ENCODE measurements at regions not wholly inside any gene's neighbourhood (a gene's known extent, or its start where the extent isn't known, plus 50 kb on each side); places are given as distances from the start of the nearest gene placed in this dataset.

DNA sequence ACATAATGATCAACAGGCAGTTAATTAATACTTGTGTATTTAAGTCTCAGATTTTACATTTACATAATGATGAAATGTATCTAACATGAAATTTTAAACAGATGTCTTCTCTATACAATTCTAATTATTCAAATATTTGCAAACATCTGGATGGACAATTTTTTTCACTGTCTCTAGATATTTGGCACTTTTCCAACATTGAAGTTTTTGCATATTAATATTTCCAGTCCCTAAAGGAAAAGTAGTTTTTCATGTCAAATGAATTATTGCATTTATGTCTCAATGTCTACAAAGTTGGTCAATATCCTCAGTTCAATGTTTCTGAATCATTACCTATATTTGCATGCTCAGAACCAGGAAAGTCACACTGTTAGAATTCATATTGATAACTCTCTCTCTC lies 560.9 kb upstream of the PKDCC start:
- DNase-seq (ENCODE audit: low spot score): no peak

DNA sequence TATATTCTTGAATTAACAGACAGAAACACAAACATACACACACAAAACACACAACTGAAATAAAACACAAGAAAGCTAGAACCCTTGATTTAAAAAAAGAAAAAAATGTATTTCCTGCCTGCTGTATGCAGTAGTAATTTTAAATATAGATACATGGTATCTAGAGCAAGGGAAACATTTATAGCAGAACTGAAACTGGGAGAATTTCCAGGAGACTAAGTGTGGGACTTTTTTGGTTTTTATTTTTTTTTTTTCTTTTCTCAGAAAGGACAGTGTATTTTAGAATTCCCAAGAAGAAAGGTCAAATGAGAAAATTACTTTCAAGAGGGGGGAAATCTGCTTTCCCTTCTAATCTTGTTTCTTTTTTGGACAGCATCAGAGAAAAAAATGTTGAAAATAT lies 558.9 kb upstream of the PKDCC start:
- no peak for DNase-seq (ENCODE audit: low spot score)

DNA sequence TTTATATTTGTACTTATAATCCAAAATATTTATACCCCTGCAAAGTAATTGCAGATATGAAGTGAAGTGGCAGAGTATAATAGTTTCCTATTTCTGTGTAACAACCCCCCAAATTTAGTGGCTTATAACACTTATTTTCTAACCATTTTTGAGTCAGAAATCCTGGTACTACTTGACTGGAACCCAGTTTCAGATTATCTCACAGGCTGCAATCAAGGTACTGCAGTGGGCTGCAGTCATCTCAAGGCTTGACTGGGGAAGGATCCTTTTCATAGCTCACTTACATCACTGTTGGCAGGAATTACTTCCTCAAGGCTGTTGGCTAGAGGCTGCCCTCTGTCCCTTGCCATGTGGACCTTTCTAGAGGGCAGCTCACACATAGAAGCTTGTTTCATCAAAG lies 558.2 kb upstream of the PKDCC start:
- DNase-seq (ENCODE audit: low spot score): no peak

DNA sequence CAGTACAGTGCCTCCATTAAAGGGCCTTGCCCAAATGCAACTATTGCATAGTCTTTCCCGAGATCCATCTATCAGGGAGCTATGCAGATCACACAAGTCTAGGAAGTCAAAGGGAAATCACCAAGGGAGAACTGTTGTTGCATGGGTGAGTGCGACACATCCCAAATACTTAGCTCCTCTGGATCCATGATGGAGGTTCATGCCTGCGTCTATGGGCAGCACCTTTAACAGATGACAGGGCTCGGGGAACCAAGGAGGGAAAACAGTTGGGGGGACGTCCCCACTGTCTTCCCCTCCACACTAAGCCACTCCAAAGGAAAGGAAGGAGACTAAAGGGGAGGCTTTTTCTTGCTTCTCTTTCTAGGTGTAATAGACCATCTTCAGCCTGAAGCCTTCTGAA lies 552.8 kb upstream of the PKDCC start:
- no peak for DNase-seq (ENCODE audit: low spot score)

DNA sequence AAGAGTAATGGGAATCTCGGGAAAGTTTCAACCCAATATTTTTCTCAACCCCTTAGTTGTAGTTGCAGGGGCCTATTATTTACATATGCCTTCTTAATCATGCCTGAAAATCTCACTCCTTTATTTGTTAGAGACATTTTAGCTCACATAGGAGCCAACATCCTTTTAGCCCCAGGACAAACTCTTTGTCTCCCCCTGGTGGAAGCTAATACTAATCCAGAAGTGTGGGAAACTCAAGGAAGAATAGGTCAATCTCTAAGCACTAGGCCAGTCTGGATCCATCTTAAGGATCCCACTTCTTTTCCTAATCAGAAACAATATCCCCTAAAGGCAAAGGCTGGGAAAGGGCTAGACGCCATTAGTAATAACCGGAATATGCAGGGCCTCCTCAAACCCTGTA lies 550.9 kb upstream of the PKDCC start:
- no peak for DNase-seq (ENCODE audit: low spot score)

DNA sequence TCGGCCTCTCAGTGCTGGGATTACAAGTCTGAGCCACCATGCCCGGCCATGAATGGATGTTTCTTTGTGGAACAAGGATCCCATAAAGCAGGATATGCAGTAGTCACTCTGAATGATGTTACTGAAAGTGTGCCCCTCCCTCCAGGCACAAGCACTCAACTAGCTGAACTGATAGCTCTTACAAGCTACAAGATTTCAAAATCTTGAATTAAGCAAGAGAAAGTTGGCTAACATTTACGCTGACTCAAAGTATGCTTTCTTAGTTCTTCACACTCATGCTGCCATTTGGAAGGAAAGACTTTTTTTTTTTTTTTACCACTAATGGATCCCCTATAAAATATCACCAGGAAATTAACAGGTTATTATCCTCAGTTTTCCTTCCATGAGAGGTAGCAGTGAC lies 549.0 kb upstream of the PKDCC start:
- DNase-seq (ENCODE audit: low spot score): no peak

DNA sequence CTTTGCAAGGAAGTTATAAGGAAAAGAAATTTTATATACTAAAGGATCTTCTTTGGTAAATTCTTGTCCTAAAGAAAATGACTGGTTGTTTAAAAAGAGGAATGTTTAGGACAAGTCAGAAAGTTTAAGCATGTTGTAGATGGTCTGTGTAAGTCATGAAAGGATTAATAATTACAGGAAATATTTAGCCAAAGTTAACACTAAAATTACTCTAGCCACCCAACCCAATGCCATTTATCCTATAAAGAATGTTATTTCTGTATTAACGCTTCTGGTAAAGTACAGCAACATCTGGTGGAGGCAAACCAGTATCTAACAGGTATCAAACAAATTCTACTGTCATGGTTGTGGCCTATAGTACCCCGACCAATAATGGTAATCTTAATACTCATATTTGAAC lies 546.9 kb upstream of the PKDCC start:
- DNase-seq (ENCODE audit: low spot score): no peak

DNA sequence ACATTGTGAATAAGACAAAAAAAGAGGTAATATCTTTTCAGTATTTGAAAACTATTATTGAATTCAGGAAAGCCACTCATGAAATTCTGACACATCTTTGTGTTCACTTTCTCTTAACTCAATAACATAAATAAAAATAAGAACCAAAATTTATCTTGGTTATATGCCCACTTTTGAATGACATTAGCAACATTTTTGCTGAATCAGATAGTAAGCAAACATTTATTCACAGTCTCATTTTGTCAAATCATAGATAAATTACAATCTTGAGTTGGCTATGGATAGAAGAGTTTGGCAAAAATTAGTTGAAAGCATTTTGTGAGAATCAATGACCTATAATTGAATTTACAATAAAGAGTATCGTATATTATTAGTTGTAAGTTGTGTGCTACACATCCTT lies 545.1 kb upstream of the PKDCC start:
- no peak for DNase-seq (ENCODE audit: low spot score)

DNA sequence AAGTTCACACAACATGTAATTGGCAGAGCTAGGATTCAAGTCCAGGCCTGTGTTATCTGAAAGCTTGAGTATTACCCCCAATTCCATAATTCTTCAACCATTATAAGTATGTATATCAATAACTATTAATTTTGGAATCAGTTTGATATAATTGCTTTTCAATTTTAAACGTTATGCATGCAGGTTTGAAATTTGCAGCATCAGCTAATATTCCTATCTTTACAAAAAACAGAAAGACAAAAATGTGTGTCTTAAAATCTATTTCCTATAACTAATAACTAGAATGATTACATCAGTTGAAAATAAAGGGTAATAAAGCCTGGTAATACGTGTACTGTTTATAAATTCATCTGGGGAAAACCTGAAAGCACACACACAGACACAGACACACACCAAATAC lies 543.3 kb upstream of the PKDCC start:
- no peak for DNase-seq (ENCODE audit: low spot score)

DNA sequence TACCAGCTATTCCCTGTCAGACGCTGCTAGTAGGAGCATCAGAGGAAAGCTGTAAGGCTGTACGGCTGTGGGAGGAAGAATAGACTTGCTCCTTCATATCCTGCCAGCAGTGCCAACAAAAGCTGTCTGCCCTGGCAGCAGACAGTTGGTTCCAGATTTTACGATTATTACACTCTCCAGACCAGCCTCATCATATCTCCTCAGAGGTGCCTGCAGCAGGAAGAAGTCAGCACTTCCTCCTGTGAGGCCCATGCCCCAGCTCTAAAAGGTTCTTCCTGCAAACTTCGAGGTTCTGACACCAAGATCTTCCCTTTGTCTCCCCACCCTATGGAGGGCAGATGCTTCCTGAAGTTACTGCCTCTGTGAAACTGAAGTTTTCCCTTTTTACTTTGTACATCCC lies 537.7 kb upstream of the PKDCC start:
- DNase-seq (ENCODE audit: low spot score): no peak

DNA sequence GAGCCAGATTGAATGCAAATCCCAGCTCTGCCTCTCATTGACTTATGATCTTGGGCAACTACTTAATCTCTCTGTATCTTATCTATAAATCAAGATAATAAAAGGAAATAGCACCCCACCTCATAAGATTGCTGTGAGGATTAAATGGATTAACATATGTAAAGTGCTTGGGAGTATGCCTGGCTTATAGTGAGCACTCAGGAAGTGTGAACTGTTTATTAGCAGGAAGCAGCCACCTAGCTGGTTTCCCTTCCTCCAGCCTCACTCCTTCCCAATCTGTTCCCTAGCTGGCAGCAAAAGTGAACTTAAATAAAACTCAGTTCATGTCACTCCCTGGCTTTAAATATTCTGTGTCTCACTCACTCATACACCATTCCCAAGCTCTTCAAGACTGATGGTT lies 526.6 kb upstream of the PKDCC start:
- no peak for DNase-seq (ENCODE audit: low spot score)

DNA sequence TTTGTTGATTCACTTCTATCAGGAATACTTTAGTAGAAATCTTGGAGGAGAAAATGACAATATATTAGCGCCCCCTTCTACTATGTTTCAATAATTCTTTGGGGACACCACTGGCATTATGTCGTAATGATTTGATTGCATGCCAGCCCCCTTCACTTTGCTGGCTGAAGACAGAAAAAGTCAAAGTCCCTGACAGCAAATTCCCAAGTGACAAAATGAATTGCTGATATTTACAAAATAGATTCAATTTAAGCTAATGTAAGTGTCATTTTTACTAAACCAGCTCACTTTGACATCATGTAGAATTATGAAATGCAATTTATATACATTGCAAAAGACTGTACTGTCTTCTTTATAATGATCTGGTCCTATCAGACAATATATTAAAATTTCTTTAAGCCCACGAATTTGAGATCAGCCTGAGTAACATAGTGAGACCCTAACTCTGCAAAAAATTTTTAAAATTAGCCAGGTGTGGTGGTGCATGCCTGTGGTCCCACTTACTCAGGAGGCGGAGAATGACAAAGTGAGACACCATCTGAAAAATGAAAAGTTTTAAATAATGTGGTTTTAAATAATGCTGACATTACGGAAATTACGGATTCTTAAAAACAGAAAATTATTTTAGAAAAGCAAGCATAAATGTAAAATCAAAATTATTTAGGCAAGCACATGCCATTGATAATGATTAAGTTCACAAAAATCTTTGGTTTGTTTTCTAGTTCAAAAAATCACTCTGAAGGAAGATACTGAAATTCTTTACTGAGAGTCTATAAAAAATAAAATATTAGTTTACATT lies 520.1 kb upstream of the PKDCC start:
- DNase-seq (ENCODE audit: low spot score): no peak

DNA sequence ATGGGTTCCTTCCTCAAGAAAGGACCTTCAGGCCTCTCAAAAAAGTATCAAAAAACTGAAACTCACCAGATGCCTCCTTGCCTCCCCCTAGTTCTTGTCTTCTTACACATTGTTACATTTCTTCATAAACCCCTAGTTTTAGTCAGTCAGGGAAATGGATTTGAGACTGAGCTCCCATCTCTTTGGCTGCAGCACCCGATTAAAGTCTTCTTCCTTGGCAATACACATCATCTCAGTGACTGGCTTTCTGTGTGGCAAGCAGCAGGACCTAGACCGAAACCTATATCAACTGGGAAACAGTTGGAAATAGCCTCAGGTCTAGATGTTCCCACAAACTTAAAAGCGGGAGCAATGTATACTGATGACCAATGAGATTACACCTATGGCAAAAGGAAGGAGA lies 512.2 kb upstream of the PKDCC start:
- no peak for DNase-seq (ENCODE audit: low spot score)

DNA sequence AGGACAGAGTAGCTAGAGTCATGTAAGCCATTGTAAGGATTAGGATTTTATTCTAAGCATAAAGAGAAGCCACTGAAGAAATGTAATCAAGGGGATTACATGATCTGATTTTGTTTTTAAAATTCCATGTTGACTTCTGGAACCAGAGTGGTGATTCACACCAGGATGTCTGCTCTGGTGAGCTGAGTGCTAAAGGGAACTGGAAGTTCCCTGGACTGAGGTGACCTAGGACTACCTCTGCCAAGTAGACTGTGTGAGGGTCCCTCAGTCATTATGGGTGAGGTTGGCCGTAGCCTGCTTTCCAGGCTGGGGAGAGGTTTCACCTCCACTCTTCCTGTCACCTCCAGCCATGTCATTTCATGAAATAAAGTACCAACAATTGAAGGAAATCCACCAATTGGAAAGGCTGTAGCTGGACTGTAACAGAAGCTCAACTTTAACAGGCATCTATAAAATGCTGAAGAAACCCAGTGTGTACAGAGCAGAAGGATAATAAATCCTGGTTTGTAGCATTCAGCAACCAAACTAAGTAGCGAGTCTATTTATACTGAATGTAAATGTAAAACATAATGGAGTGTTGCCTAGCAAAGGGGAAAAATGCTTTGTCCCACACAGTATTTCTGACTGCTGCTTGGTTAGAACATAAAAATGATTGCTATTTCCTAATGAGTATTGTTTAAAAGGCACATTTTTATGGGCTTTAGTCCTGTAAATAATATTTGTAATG lies 507.4 kb upstream of the PKDCC start:
- DNase-seq (ENCODE audit: low spot score): no peak

DNA sequence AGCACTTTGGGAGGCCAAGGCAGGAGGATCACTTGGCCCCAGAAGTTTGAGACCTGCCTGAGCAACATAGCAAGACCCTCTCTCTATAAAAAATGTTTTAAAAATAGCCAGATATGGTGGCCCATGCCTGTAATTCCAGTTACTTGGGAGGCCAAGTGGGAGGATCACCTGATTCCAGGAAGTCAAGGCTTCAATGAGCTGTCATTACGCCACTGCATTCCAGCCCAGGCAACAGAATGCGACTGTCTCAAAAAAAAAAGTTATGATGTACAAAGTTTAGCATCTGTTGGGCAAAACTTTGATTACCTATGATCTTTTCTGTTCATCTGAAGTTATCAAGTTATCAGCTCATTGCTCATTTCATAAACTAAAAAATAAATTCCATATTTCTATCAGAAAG lies 504.1 kb upstream of the PKDCC start:
- no peak for DNase-seq (ENCODE audit: low spot score)

DNA sequence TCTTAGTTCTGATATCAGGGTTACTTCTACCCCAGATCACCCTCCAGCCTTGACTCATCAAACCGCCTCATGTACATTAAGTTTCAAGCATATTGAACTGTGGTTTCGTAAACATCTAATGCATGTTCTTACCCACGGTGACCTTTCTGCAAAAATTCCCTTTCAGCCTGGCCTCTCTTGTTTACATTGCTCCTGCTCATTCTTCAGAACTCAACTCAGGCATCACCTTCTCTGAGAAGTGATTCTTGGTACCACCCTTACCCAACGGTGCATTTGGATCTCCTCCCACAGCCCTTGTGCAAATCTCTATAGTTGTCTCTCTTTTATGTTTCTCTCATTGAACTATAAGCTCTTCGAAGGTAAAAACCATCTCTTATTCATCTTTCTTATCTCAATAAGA lies 503.1 kb upstream of the PKDCC start:
- no peak for DNase-seq (ENCODE audit: low spot score)

DNA sequence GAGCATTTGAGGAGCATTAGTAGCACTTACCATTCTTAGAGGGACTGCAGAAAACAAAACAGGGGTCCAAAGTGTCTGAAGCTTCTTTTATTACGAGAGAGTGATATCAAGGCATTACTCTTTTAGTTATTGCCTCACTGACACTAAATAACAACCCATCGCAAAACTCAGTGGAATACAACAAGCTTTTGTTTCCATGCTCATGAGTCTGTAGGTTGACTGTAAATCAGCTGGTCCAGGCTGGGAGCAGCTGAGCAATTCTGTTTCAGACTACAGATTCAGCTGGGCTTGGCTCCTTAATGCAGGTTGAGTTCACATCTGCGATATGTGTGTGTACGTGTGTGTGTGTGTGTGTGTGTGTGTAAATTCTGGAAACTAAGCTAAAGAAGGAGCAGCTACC lies 501.8 kb upstream of the PKDCC start:
- DNase-seq (ENCODE audit: low spot score): no peak

DNA sequence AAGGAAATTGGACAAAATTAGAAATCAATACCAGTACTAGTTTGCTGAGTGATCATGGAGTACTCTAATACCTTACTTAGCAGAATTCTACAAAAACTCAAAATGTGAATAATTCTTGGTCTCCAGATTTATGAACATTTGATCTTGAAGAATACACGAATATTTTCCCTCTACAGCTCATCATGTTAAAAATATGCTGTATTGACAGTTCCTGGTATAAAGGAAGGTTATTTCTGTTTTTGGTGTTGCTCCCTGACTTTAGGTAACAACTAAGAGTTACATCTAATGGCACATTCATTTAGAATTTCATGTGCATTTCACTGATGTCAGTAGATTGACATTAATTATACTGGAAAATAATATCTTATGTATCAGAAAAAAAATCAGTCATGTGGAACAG lies 479.2 kb upstream of the PKDCC start:
- no peak for DNase-seq (ENCODE audit: low spot score)

DNA sequence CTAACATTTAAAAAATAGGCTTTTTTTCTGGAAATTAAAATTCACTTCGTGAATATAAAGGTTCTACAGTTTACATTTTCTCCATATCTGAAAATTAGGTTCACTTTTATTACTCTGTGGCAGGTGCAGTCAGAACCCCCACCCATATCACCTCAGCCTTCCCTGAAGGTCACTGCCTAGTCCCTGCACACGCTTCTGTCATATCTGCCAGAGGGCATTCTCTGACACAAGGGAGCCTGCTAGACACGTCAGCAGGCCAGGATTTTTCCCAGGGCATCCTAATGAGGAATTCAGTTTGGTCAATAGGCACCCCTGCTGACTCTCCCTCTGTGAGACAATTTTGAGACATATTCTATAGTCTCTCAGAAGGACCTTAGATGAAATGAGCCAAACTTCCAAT lies 475.7 kb upstream of the PKDCC start:
- no peak for DNase-seq (ENCODE audit: low spot score)

DNA sequence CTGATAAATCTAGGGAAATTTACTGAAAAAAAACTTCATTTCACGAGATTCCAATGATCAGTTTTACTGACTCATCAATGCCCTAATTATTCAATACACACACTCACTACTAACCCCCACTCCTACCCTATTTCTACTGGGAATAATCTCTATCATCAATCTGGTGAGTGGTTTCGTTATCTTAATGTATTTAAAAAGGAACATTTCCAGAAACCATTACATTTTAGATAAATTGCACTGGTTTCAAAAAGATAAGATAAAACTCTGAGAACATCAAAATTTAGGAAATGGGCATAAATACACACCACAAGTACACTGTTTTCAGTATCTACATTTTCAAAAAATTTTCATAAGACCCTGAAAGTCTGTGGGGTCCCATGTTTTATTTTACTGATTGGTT lies 471.4 kb upstream of the PKDCC start:
- DNase-seq (ENCODE audit: low spot score): no peak

DNA sequence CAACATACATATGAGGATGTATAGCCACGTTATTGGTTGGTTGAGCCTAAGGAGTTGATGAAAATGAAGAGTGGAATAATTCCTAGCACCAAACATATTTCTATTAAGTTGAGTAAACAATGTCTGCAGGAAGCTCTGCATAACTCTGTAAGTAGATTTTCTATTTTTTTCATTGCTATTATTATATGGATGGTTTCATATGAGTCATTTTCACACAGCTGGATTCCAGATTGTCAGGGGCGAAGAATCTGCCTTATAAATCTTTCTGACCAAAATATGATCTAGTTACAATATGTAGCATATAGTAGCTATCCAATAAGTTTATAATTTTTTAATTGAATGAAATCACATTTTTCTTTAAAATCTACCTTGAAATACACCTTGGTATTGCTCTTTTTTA lies 468.0 kb upstream of the PKDCC start:
- peak; percentile 23 for DNase-seq (ENCODE audit: low spot score)

DNA sequence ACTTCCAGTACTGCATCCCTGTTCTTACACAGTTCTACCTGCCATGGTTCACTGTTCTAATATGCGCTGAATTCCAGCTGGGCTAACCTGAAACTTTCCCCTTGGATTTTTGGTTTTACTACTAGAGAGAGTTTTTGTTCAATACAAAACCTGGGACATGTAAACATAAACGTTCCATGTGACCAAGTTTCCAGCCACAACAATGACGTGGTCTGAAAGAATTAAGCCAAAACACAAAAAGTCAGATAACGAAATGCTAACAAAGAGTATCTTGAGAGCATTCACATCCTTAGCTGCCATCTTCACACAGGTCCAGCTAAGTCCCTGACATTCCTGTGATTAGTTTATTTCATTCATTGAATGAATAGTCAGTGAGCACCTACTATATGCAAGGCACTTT lies 467.0 kb upstream of the PKDCC start:
- no peak for DNase-seq (ENCODE audit: low spot score)

DNA sequence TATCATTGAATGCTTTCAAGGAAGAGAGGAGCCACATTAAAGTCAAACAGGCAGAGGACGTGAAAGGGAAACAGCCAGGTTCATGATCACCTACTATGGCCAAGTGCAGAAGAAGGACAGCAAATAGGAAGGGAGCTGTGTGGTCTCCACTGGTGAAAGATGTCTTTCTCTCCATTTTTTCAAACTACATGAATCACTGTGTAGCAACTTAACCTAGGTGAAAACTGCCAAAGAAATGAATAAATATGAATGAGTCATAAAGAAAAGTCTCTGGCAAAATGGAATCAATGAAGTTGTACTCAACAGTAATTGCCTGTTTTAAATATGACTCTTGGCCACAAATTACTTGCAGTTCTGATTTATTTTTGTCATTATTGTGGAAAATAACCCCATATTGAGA lies 452.6 kb upstream of the PKDCC start:
- DNase-seq (ENCODE audit: low spot score): no peak

DNA sequence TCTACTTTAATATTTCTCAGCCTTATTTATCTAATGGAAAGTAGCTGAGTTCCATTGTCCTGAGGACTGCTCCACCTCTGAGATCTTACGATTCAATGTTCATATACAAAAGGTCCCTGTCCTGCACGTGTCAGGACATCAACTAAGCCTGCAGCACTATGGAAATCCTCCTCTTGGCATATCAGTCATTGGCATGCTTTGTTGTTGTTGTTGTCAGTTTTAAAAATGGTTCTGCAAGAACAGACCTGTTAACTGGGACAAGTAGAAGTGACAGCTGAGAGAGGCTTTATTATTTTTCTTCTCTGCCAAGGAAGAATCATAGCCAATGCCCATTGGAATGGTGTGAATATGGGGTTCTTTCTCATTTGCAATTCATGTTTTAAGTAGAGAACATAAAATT lies 450.1 kb upstream of the PKDCC start:
- no peak for DNase-seq (ENCODE audit: low spot score)

All from hepatic stellate cell (primary cell).